K562 (cell line): ENCODE measurements at regions not wholly inside any gene's neighbourhood (a gene's known extent, or its start where the extent isn't known, plus 50 kb on each side); places are given as distances from the start of the nearest gene placed in this dataset.

Experiments used
- ATAC-seq: fragments of 200-7000 bp; cut with Tn5 transposase; 3 replicates; pipeline ENCODE4 v1.9.1; 2020; ENCODE audit warnings: moderate library complexity
- BruUV-seq: library from RNA; stranded (reverse); fragments of 400-500 nt; replicated peaks from 2 replicates; lab custom pipeline; 2021; lab: Mats Ljungman, UMichigan
- CTCF ChIA-PET: fragments of 300-600 bp; formaldehyde crosslinking; extraction: SDS; loops from one replicate; lab custom pipeline; 2021; ENCODE audit warnings: low intra/inter-chr PET ratio; lab: Yijun Ruan, JAX
- POLR2A ChIA-PET: fragments of 300-600, 350-650 bp; sonication (Branson Sonifier 250); formaldehyde crosslinking; extraction: SDS; loops from one replicate; lab custom pipeline; 2021; ENCODE audit warnings: antibody characterized with exemption, inconsistent platforms; lab: Yijun Ruan, JAX
- DNase-seq, 4 experiments: peaks; one replicate each; pipeline versions ENCODE4 v3.0.0 to v3.0.0-alpha.2; 2011 to 2018; ENCODE audit warnings: low spot score in 3 of 4, mixed read lengths in 3 of 4; ENCODE audit errors: extremely low read depth in 1 of 4
- FAIRE-seq: peaks from 2 replicates; lab custom pipeline; 2011; peaks lifted over from hg19 to GRCh38; lab: Jason Lieb, UNC
- H2AFZ ChIP-seq: 2 replicates; pipeline ENCODE4 v1.6.0; 2011; ENCODE audit warnings: low read depth, low read length, control low read depth, inconsistent platforms
- H3K27ac ChIP-seq: fragments of 200-600 bp; 3 replicates; pipeline ENCODE4 v1.8.0; 2011; ENCODE audit warnings: low read depth, mild to moderate bottlenecking, control low read depth, inconsistent platforms, low read length, moderate library complexity, mixed read lengths; ENCODE audit errors: extremely low read depth
- H3K27me3 ChIP-seq, 2 experiments: fragments of 300-600 bp in 1 of 2; 2 replicates in 1 of 2; 3 replicates in 1 of 2; pipeline versions ENCODE4 v1.6.0 to v1.8.0; 2011; ENCODE audit warnings: inconsistent platforms in 2 of 2, low read length in 2 of 2, mild to moderate bottlenecking in 1 of 2, mixed read lengths in 1 of 2, moderate library complexity in 1 of 2; ENCODE audit not compliant: control insufficient read depth in 2 of 2, insufficient read depth in 2 of 2
- H3K36me3 ChIP-seq: fragments of 300-600 bp; 3 replicates; pipeline ENCODE4 v1.8.0; 2011; ENCODE audit warnings: mild to moderate bottlenecking, low read length, inconsistent platforms; ENCODE audit not compliant: control insufficient read depth, insufficient read depth
- H3K4me1 ChIP-seq, 2 experiments: fragments of 200-600 bp in 1 of 2; replicated peaks in 1 of 2; 2 replicates in 1 of 2; 3 replicates in 1 of 2; pipeline versions ENCODE4 v1.5.1 to v1.8.0; 2011; ENCODE audit warnings: inconsistent platforms in 2 of 2, low read length in 2 of 2, mild to moderate bottlenecking in 1 of 2, mixed read lengths in 1 of 2, moderate library complexity in 1 of 2; ENCODE audit not compliant: control insufficient read depth in 2 of 2, insufficient read depth in 2 of 2
- H3K4me2 ChIP-seq: 2 replicates; pipeline ENCODE4 v1.6.1; 2011; ENCODE audit warnings: low read length, control low read depth, inconsistent platforms, mixed read lengths; ENCODE audit not compliant: insufficient read depth
- H3K4me3 ChIP-seq: fragments of 200-600 bp; sonication (generic), shearing (Covaris generic); 2 replicates; pipeline ENCODE4 v1.5.1; 2016; ENCODE audit warnings: control low read depth, inconsistent platforms
- H3K79me2 ChIP-seq: fragments of 200-600 bp; 3 replicates; pipeline ENCODE4 v1.8.0; 2011; ENCODE audit warnings: low read length, inconsistent platforms; ENCODE audit not compliant: control insufficient read depth, insufficient read depth
- H3K9ac ChIP-seq, 2 experiments: 2 replicates each; pipeline versions ENCODE4 v1.6.0 to v1.6.1; 2011; ENCODE audit warnings: low read depth in 2 of 2, low read length in 2 of 2, control low read depth in 1 of 2, inconsistent platforms in 1 of 2, mild to moderate bottlenecking in 1 of 2, mixed read lengths in 1 of 2; ENCODE audit not compliant: insufficient read depth in 1 of 2
- H3K9me1 ChIP-seq: one replicate; pipeline ENCODE4 v1.6.0; 2011; ENCODE audit warnings: inconsistent platforms, mild to moderate bottlenecking, low read length, moderate library complexity; ENCODE audit not compliant: control insufficient read depth, insufficient read depth
- H3K9me3 ChIP-seq: replicated peaks from 2 replicates; pipeline ENCODE4 v1.5.1; 2011; ENCODE audit warnings: low read depth, low read length, inconsistent platforms; ENCODE audit not compliant: control insufficient read depth, insufficient read depth
- H4K20me1 ChIP-seq: replicated peaks from 2 replicates; pipeline ENCODE4 v1.6.1; 2011; ENCODE audit warnings: low read length, inconsistent platforms, mixed read lengths; ENCODE audit not compliant: control insufficient read depth, insufficient read depth
- LCOR ChIP-seq: sonication (generic); formaldehyde crosslinking; IDR thresholded peaks from 2 replicates; pipeline ENCODE4 v1.8.0; 2022; ENCODE audit warnings: mild to moderate bottlenecking, missing genetic modification reagents
- NR4A1 ChIP-seq, 2 experiments: fragments of 250-450 bp in 1 of 2; fragments of 450-650 bp in 1 of 2; sonication (Bioruptor Pico) in 1 of 2; IDR thresholded peaks; 2 replicates each; pipeline versions ENCODE4 v1.4.0 to v1.6.1; 2016 to 2020; ENCODE audit warnings: mild to moderate bottlenecking in 2 of 2, missing compliant biosample characterization in 1 of 2, missing genetic modification characterization in 1 of 2, moderate library complexity in 1 of 2
- POLR2AphosphoS5 ChIP-seq: IDR thresholded peaks from 2 replicates; pipeline ENCODE4 v1.6.1; 2011; ENCODE audit warnings: mild to moderate bottlenecking, low read depth, low read length, moderate library complexity; ENCODE audit not compliant: control insufficient read depth, insufficient read depth
- STAG1 ChIP-seq: sonication (generic); formaldehyde crosslinking; IDR thresholded peaks from 2 replicates; pipeline ENCODE4 v1.5.0; 2020; ENCODE audit warnings: missing genetic modification reagents, borderline replicate concordance
- TFAM ChIP-seq: fragments of 250-450 bp; sonication (Bioruptor Pico); conservative IDR thresholded peaks from 2 replicates; pipeline ENCODE4 v1.5.0; 2021; ENCODE audit warnings: mild to moderate bottlenecking, moderate library complexity
- WHSC1 ChIP-seq: IDR thresholded peaks from one replicate; pipeline ENCODE4 v1.6.1; 2012; ENCODE audit warnings: low read length, control low read depth, inconsistent platforms
- ZNF23 ChIP-seq: fragments of 250-450 bp; sonication (Bioruptor Pico); IDR thresholded peaks from 2 replicates; pipeline ENCODE4 v1.4.0; 2020; ENCODE audit warnings: mild to moderate bottlenecking
- ZNF79 ChIP-seq: fragments of 250-450 bp; sonication (Bioruptor Pico); IDR thresholded peaks from 2 replicates; pipeline ENCODE4 v1.4.0; 2020; ENCODE audit warnings: low read depth, mild to moderate bottlenecking, moderate library complexity
- in situ Hi-C: fragments of 300-500 bp; cut with MboI; formaldehyde crosslinking; loops from 4 replicates; pipeline ENCODE4 v1.15.0; 2018; ENCODE audit warnings: inconsistent platforms, mixed read lengths
- intact Hi-C: fragments of 100-400 bp; cut with micrococcal nuclease; formaldehyde crosslinking; loops from 2 replicates; pipeline ENCODE4 v1.14.2; 2022
- TF ChIP-seq, protein P1 (sequence below): sonication (generic); formaldehyde crosslinking; IDR thresholded peaks from 2 replicates; pipeline ENCODE4 v1.8.0; 2022; ENCODE audit warnings: mild to moderate bottlenecking, missing genetic modification reagents
- TF ChIP-seq, protein P2 (sequence below), 2 experiments: fragments of 200-800 bp in 1 of 2; sonication (Bioruptor generic) in 1 of 2; sonication (generic) in 1 of 2; formaldehyde crosslinking in 1 of 2; IDR thresholded peaks in 1 of 2; conservative IDR thresholded peaks in 1 of 2; 2 replicates each; pipeline versions ENCODE4 v1.5.0 to v1.6.1; 2016 to 2020; ENCODE audit warnings: missing compliant biosample characterization in 1 of 2, missing genetic modification characterization in 1 of 2, missing genetic modification reagents in 1 of 2
- TF ChIP-seq, protein P3 (sequence below): fragments of 450-650 bp; IDR thresholded peaks from 2 replicates; pipeline ENCODE4 v1.6.1; 2018; ENCODE audit not compliant: partially characterized antibody
- TF ChIP-seq, protein P4 (sequence below): fragments of 250-450 bp; sonication (Bioruptor Pico); IDR thresholded peaks from 2 replicates; pipeline ENCODE4 v1.8.0; 2022; ENCODE audit warnings: moderate library complexity, mild to moderate bottlenecking, inconsistent platforms

DNA sequence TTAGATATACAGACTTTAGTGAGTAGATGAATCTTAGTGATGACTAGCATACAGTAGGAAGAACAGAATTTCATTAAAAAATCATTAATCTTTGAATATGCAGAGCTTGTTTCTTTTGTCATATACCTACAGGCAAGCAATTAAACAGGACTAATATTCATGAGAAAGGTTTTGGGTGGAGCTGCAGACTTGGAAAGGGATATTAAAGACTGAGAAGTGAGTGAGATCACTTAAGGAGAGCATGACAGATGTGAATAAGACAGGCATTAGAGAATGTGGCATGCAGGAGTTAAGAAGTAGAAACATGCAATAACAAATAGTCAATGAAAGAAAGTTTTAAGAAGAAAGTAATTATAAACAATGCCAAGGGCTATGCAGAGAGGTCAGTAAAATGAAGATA lies 187.7 kb downstream of the TMTC3 start:
- Histone ChIP-seq H3K9ac (no peak overlapping the region), H3K4me1 (no peaks in the 10 kb centered on the region), H4K20me1 (no peaks in the 10 kb centered on the region), H3K79me2 (no peaks in the 10 kb centered on the region), H2AFZ (no peak overlapping the region), H3K36me3 (no peaks in the 10 kb centered on the region), H3K27me3 (no peaks in the 10 kb centered on the region), H3K4me3 (no peak overlapping the region), H3K9me1 (no peaks in the 10 kb centered on the region), H3K4me2 (no peak overlapping the region), H3K27ac (no peak overlapping the region), H3K9me3 (no peaks in the 10 kb centered on the region)
- no peak for TF ChIP-seq POLR2AphosphoS5
- TF ChIP-seq NR4A1 (CRISPR knock-in tag; IDR thresholded peaks at IDR 0.05) = no peak
- no peak for TF ChIP-seq NR4A1 (tag; IDR thresholded peaks at IDR 0.05)
- TF ChIP-seq ZNF79 = no peak
- TF ChIP-seq TFAM (CRISPR knock-in tag) = no peak
- TF ChIP-seq, protein P1, sequence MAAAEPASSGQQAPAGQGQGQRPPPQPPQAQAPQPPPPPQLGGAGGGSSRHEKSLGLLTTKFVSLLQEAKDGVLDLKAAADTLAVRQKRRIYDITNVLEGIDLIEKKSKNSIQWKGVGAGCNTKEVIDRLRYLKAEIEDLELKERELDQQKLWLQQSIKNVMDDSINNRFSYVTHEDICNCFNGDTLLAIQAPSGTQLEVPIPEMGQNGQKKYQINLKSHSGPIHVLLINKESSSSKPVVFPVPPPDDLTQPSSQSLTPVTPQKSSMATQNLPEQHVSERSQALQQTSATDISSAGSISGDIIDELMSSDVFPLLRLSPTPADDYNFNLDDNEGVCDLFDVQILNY (CRISPR knock-in tag) = no peak
- TF ChIP-seq, protein P2, sequence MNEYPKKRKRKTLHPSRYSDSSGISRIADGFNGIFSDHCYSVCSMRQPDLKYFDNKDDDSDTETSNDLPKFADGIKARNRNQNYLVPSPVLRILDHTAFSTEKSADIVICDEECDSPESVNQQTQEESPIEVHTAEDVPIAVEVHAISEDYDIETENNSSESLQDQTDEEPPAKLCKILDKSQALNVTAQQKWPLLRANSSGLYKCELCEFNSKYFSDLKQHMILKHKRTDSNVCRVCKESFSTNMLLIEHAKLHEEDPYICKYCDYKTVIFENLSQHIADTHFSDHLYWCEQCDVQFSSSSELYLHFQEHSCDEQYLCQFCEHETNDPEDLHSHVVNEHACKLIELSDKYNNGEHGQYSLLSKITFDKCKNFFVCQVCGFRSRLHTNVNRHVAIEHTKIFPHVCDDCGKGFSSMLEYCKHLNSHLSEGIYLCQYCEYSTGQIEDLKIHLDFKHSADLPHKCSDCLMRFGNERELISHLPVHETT (CRISPR knock-in tag; conservative IDR thresholded peaks at IDR 0.05 in 1 of 2, IDR thresholded peaks at IDR 0.05 in 1 of 2) = no peak
- no peak for TF ChIP-seq STAG1 (CRISPR knock-in tag)
- TF ChIP-seq, protein P3, sequence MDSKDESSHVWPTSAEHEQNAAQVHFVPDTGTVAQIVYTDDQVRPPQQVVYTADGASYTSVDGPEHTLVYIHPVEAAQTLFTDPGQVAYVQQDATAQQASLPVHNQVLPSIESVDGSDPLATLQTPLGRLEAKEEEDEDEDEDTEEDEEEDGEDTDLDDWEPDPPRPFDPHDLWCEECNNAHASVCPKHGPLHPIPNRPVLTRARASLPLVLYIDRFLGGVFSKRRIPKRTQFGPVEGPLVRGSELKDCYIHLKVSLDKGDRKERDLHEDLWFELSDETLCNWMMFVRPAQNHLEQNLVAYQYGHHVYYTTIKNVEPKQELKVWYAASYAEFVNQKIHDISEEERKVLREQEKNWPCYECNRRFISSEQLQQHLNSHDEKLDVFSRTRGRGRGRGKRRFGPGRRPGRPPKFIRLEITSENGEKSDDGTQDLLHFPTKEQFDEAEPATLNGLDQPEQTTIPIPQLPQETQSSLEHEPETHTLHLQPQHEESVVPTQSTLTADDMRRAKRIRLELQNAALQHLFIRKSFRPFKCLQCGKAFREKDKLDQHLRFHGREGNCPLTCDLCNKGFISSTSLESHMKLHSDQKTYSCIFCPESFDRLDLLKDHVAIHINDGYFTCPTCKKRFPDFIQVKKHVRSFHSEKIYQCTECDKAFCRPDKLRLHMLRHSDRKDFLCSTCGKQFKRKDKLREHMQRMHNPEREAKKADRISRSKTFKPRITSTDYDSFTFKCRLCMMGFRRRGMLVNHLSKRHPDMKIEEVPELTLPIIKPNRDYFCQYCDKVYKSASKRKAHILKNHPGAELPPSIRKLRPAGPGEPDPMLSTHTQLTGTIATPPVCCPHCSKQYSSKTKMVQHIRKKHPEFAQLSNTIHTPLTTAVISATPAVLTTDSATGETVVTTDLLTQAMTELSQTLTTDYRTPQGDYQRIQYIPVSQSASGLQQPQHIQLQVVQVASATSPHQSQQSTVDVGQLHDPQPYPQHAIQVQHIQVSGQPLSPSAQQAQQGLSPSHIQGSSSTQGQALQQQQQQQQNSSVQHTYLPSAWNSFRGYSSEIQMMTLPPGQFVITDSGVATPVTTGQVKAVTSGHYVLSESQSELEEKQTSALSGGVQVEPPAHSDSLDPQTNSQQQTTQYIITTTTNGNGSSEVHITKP = no peak
- TF ChIP-seq, protein P4, sequence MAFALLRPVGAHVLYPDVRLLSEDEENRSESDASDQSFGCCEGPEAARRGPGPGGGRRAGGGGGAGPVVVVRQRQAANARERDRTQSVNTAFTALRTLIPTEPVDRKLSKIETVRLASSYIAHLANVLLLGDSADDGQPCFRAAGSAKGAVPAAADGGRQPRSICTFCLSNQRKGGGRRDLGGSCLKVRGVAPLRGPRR = no peak
- no peak for TF ChIP-seq LCOR (CRISPR knock-in tag)
- TF ChIP-seq WHSC1 = no peak
- no peak for TF ChIP-seq ZNF23
- CTCF ChIA-PET = no interaction called here
- intact Hi-C loops (no loop called here), in situ Hi-C loops (no loop called here)
- FAIRE-seq (no peak), ATAC-seq (no peak), DNase-seq (no peak)
- POLR2A ChIA-PET = no interaction called here
- BruUV-seq = no TSS peak
